ENCODE measurements at regions not wholly inside any gene's neighbourhood (a gene's known extent, or its start where the extent isn't known, plus 50 kb on each side); places are given as distances from the start of the nearest gene placed in this dataset.
"Not testable (repeated sequence)": the region's sequence is repeated elsewhere in the genome, so short reads cannot be mapped to it uniquely, and the experiment has no call there.

- Mint-ChIP-seq H3K9me3 (no peaks in the 10 kb centered on the region), H3K4me1 (peaks cover 28 to 46% (median 39%) of the 10 kb centered on the region in 4 donors), H3K27me3 (no peaks in the 10 kb centered on the region), H3K4me3 (no peak overlapping the region), H3K27ac (peak overlapping the region; percentile 0 to 43 (median 6)), H3K36me3 (peaks cover 53% of the 10 kb centered on the region)
- no peaks in the 10 kb centered on the region for H3K9me3 ChIP-seq (ENCODE audit: control insufficient read depth in 2 of 2, low read length in 2 of 2)
- peaks cover 48% of the 10 kb centered on the region for H3K36me3 ChIP-seq (ENCODE audit: control insufficient read depth, insufficient read depth, low read length)
- DNase-seq = no peak
- H3K4me1 ChIP-seq (ENCODE audit: control insufficient read depth, insufficient read depth, low read length, poor library complexity, severe bottlenecking) = peaks cover 5% of the 10 kb centered on the region
- ATAC-seq (ENCODE audit: low read depth in 2 of 2) = no peak
- no peak overlapping the region for H3K4me3 ChIP-seq (ENCODE audit: low read depth, low read length)
- no peak overlapping the region for H3K27ac ChIP-seq (ENCODE audit: insufficient read depth, low read length, poor library complexity, severe bottlenecking)
- H3K27me3 ChIP-seq (ENCODE audit: control insufficient read depth, insufficient read depth, low read length) = no peaks in the 10 kb centered on the region
These were observed 49.9 kb downstream of the ILRUN start for GRCh38 chr6:34646714-34647113.

- H3K27ac Mint-ChIP-seq = peak overlapping the region in 2 of 3 donors; percentile 15 to 86
These were observed 50.9 kb downstream of the ILRUN start for GRCh38 chr6:34645627-34646026.

GRCh38 chr6:34644716-34645115, 51.9 kb downstream of the ILRUN start:
- Histone ChIP-seq H3K36me3 (ENCODE audit: control insufficient read depth, insufficient read depth, low read length) (peaks cover 42% of the 10 kb centered on the region), H3K27me3 (ENCODE audit: control insufficient read depth, insufficient read depth, low read length) (no peaks in the 10 kb centered on the region), H3K4me3 (ENCODE audit: low read depth, low read length) (no peak overlapping the region), H3K9me3 (ENCODE audit: control insufficient read depth in 2 of 2, low read length in 2 of 2) (no peaks in the 10 kb centered on the region), H3K4me1 (ENCODE audit: control insufficient read depth, insufficient read depth, low read length, poor library complexity, severe bottlenecking) (no peaks in the 10 kb centered on the region), H3K27ac (ENCODE audit: insufficient read depth, low read length, poor library complexity, severe bottlenecking) (no peak overlapping the region)
- no peak overlapping the region for H3K4me3 Mint-ChIP-seq
- no peaks in the 10 kb centered on the region for H3K9me3 Mint-ChIP-seq
- DNase-seq (no peak), ATAC-seq (ENCODE audit: low read depth in 2 of 2) (no peak)
- H3K4me1 Mint-ChIP-seq = peaks cover 16 to 39% (median 30%) of the 10 kb centered on the region in 4 donors
- peak overlapping the region in 2 of 3 donors; percentile 15 to 32 for H3K27ac Mint-ChIP-seq
- H3K27me3 Mint-ChIP-seq = no peaks in the 10 kb centered on the region
- H3K36me3 Mint-ChIP-seq = peaks cover 61% of the 10 kb centered on the region

More at GRCh38 chr6:34645627-34646026, 50.9 kb downstream of the ILRUN start:
- Histone ChIP-seq H3K9me3 (ENCODE audit: control insufficient read depth in 2 of 2, low read length in 2 of 2) (no peaks in the 10 kb centered on the region), H3K27ac (ENCODE audit: insufficient read depth, low read length, poor library complexity, severe bottlenecking) (no peak overlapping the region), H3K4me1 (ENCODE audit: control insufficient read depth, insufficient read depth, low read length, poor library complexity, severe bottlenecking) (no peaks in the 10 kb centered on the region), H3K4me3 (ENCODE audit: low read depth, low read length) (no peak overlapping the region), H3K27me3 (ENCODE audit: control insufficient read depth, insufficient read depth, low read length) (no peaks in the 10 kb centered on the region), H3K36me3 (ENCODE audit: control insufficient read depth, insufficient read depth, low read length) (peaks cover 42% of the 10 kb centered on the region)
- peaks cover 20 to 39% (median 32%) of the 10 kb centered on the region in 4 donors for H3K4me1 Mint-ChIP-seq
- ATAC-seq (ENCODE audit: low read depth in 2 of 2) = no peak
- H3K9me3 Mint-ChIP-seq = no peaks in the 10 kb centered on the region
- H3K36me3 Mint-ChIP-seq = peaks cover 58% of the 10 kb centered on the region
- no peak for DNase-seq
- no peaks in the 10 kb centered on the region for H3K27me3 Mint-ChIP-seq
- no peak overlapping the region for H3K4me3 Mint-ChIP-seq

GRCh38 chr6:34642427-34642826, 54.1 kb downstream of the ILRUN start:
- Mint-ChIP-seq H3K27me3 (no peaks in the 10 kb centered on the region), H3K4me1 (peaks cover 12 to 39% (median 26%) of the 10 kb centered on the region in 4 donors), H3K4me3 (no peak overlapping the region), H3K27ac (peak overlapping the region in 1 of 3 donors; percentile 38), H3K36me3 (peaks cover 61% of the 10 kb centered on the region), H3K9me3 (no peaks in the 10 kb centered on the region)
- Histone ChIP-seq H3K4me1 (ENCODE audit: control insufficient read depth, insufficient read depth, low read length, poor library complexity, severe bottlenecking) (no peaks in the 10 kb centered on the region), H3K27me3 (ENCODE audit: control insufficient read depth, insufficient read depth, low read length) (no peaks in the 10 kb centered on the region), H3K36me3 (ENCODE audit: control insufficient read depth, insufficient read depth, low read length) (peaks cover 40% of the 10 kb centered on the region), H3K4me3 (ENCODE audit: low read depth, low read length) (no peak overlapping the region), H3K9me3 (ENCODE audit: control insufficient read depth in 2 of 2, low read length in 2 of 2) (no peaks in the 10 kb centered on the region), H3K27ac (ENCODE audit: insufficient read depth, low read length, poor library complexity, severe bottlenecking) (no peak overlapping the region)
- ATAC-seq (ENCODE audit: low read depth in 2 of 2) = no peak
- no peak for DNase-seq

- not testable (repeated sequence) for H3K4me1 ChIP-seq (ENCODE audit: control insufficient read depth, insufficient read depth, low read length, poor library complexity, severe bottlenecking); H3K27me3 ChIP-seq (ENCODE audit: control insufficient read depth, insufficient read depth, low read length); H3K9me3 Mint-ChIP-seq; H3K27ac Mint-ChIP-seq; H3K9me3 ChIP-seq (ENCODE audit: control insufficient read depth in 2 of 2, low read length in 2 of 2); ATAC-seq (ENCODE audit: low read depth in 2 of 2); H3K4me3 ChIP-seq (ENCODE audit: low read depth, low read length); DNase-seq; H3K27ac ChIP-seq (ENCODE audit: insufficient read depth, low read length, poor library complexity, severe bottlenecking); H3K27me3 Mint-ChIP-seq; H3K4me3 Mint-ChIP-seq
- peaks cover 11 to 27% (median 18%) of the 10 kb centered on the region in 4 donors for H3K4me1 Mint-ChIP-seq
- H3K36me3 ChIP-seq (ENCODE audit: control insufficient read depth, insufficient read depth, low read length) = peaks cover 31% of the 10 kb centered on the region
- peaks cover 44% of the 10 kb centered on the region for H3K36me3 Mint-ChIP-seq
These were observed 56.3 kb downstream of the ILRUN start for GRCh38 chr6:34640074-34640849.

GRCh38 chr6:34638834-34639736, 57.5 kb downstream of the ILRUN start:
- no peaks in the 10 kb centered on the region for H3K9me3 Mint-ChIP-seq
- peak overlapping the region in 1 of 3 donors; percentile 65 for H3K27ac Mint-ChIP-seq
- peaks cover 15 to 21% (median 15%) of the 10 kb centered on the region in 4 donors for H3K4me1 Mint-ChIP-seq
- ATAC-seq (ENCODE audit: low read depth in 2 of 2) (no peak), DNase-seq (no peak)
- no peak overlapping the region for H3K4me3 Mint-ChIP-seq
- H3K4me1 ChIP-seq (ENCODE audit: control insufficient read depth, insufficient read depth, low read length, poor library complexity, severe bottlenecking) = no peaks in the 10 kb centered on the region
- H3K36me3 ChIP-seq (ENCODE audit: control insufficient read depth, insufficient read depth, low read length) = peaks cover 19% of the 10 kb centered on the region
- peaks cover 33% of the 10 kb centered on the region for H3K36me3 Mint-ChIP-seq
- no peak overlapping the region for H3K27ac ChIP-seq (ENCODE audit: insufficient read depth, low read length, poor library complexity, severe bottlenecking)
- H3K27me3 ChIP-seq (ENCODE audit: control insufficient read depth, insufficient read depth, low read length) = no peaks in the 10 kb centered on the region
- H3K9me3 ChIP-seq (ENCODE audit: control insufficient read depth in 2 of 2, low read length in 2 of 2) = no peaks in the 10 kb centered on the region
- H3K27me3 Mint-ChIP-seq = no peaks in the 10 kb centered on the region
- no peak overlapping the region for H3K4me3 ChIP-seq (ENCODE audit: low read depth, low read length)

- peaks cover 15 to 23% (median 18%) of the 10 kb centered on the region in 4 donors for H3K4me1 Mint-ChIP-seq
- peaks cover 13% of the 10 kb centered on the region for H3K36me3 ChIP-seq (ENCODE audit: control insufficient read depth, insufficient read depth, low read length)
- H3K4me1 ChIP-seq (ENCODE audit: control insufficient read depth, insufficient read depth, low read length, poor library complexity, severe bottlenecking) = no peaks in the 10 kb centered on the region
- no peak overlapping the region for H3K27ac Mint-ChIP-seq
- no peak overlapping the region for H3K27ac ChIP-seq (ENCODE audit: insufficient read depth, low read length, poor library complexity, severe bottlenecking)
- H3K36me3 Mint-ChIP-seq = peaks cover 2% of the 10 kb centered on the region
- no peaks in the 10 kb centered on the region for H3K27me3 Mint-ChIP-seq
- H3K4me3 ChIP-seq (ENCODE audit: low read depth, low read length) = no peak overlapping the region
- H3K9me3 Mint-ChIP-seq = no peaks in the 10 kb centered on the region
- H3K9me3 ChIP-seq (ENCODE audit: control insufficient read depth in 2 of 2, low read length in 2 of 2) = no peaks in the 10 kb centered on the region
- DNase-seq (no peak), ATAC-seq (ENCODE audit: low read depth in 2 of 2) (no peak)
- no peaks in the 10 kb centered on the region for H3K27me3 ChIP-seq (ENCODE audit: control insufficient read depth, insufficient read depth, low read length)
- H3K4me3 Mint-ChIP-seq = no peak overlapping the region
These were observed 62.8 kb downstream of the ILRUN start for GRCh38 chr6:34633785-34634184.

Data from CD4-positive, CD25-positive, alpha-beta regulatory T cell (primary cell).